Neural cell (in vitro differentiated cells): ENCODE measurements at regions not wholly inside any gene's neighbourhood (a gene's known extent, or its start where the extent isn't known, plus 50 kb on each side); places are given as distances from the start of the nearest gene placed in this dataset.

Experiments used
- H2AFZ ChIP-seq: fragments of 200-600, 300-800 bp; sonication (generic), shearing (Covaris generic); 2 replicates; pipeline ENCODE4 v1.6.0; 2014; ENCODE audit warnings: low read depth, mild to moderate bottlenecking, antibody characterized with exemption, low read length, moderate library complexity
- H3F3A ChIP-seq: fragments of 200-600 bp; shearing (Covaris generic); 2 replicates; pipeline ENCODE4 v1.6.1; 2016; ENCODE audit warnings: mild to moderate bottlenecking, moderate library complexity, mixed read lengths, antibody characterized with exemption, low read length; ENCODE audit not compliant: insufficient read depth, poor library complexity, severe bottlenecking
- H3K27ac ChIP-seq: fragments of 200-600, 300-800 bp; sonication (generic), shearing (Covaris generic); 2 replicates; pipeline ENCODE4 v1.5.1; 2014; ENCODE audit warnings: mild to moderate bottlenecking, low read length, moderate library complexity
- H3K27me3 ChIP-seq: fragments of 300-800, 200-600 bp; sonication (generic), shearing (Covaris generic); 2 replicates; pipeline ENCODE4 v1.6.0; 2014; ENCODE audit warnings: mild to moderate bottlenecking, low read depth, low read length, moderate library complexity; ENCODE audit not compliant: insufficient read depth
- H3K36me3 ChIP-seq: fragments of 300-800, 200-600 bp; sonication (generic), shearing (Covaris generic); 2 replicates; pipeline ENCODE4 v1.5.1; 2014; ENCODE audit warnings: mild to moderate bottlenecking, antibody characterized with exemption, low read length, moderate library complexity; ENCODE audit not compliant: insufficient read depth
- H3K4me2 ChIP-seq: fragments of 300-800, 200-600 bp; sonication (generic), shearing (Covaris generic); 2 replicates; pipeline ENCODE4 v1.6.0; 2014; ENCODE audit warnings: mild to moderate bottlenecking, low read length
- H3K4me3 ChIP-seq: fragments of 300-800, 200-600 bp; sonication (generic), shearing (Covaris generic); 2 replicates; pipeline ENCODE4 v1.5.1; 2014; ENCODE audit warnings: mild to moderate bottlenecking, low read length, moderate library complexity
- H3K79me2 ChIP-seq: fragments of 200-600 bp; shearing (Covaris generic); replicated peaks from 2 replicates; pipeline ENCODE4 v1.6.0; 2014; ENCODE audit warnings: mild to moderate bottlenecking, low read length, moderate library complexity; ENCODE audit not compliant: insufficient read depth
- H3K9ac ChIP-seq: fragments of 300-800, 200-600 bp; sonication (generic), shearing (Covaris generic); 2 replicates; pipeline ENCODE4 v1.6.1; 2016; ENCODE audit warnings: mild to moderate bottlenecking, low read length, mixed read lengths
- H3K9me2 ChIP-seq: fragments of 200-600 bp; shearing (Covaris generic); 2 replicates; pipeline ENCODE4 v1.6.1; 2016; ENCODE audit warnings: mild to moderate bottlenecking, low read length, mixed read lengths; ENCODE audit not compliant: insufficient read depth
- H3K9me3 ChIP-seq: fragments of 200-600, 300-800 bp; sonication (generic), shearing (Covaris generic); 2 replicates; pipeline ENCODE4 v1.6.1; 2016; ENCODE audit warnings: mild to moderate bottlenecking, mixed run types, low read length, moderate library complexity, mixed read lengths
- H4K20me1 ChIP-seq: fragments of 200-600 bp; shearing (Covaris generic); 2 replicates; pipeline ENCODE4 v1.6.1; 2016; ENCODE audit warnings: mild to moderate bottlenecking, mixed run types; ENCODE audit not compliant: insufficient read depth
- EP300 ChIP-seq: fragments of 450-650 bp; conservative IDR thresholded peaks from 2 replicates; pipeline ENCODE4 v1.6.1; 2014; ENCODE audit warnings: antibody characterized with exemption, mild to moderate bottlenecking, moderate library complexity; ENCODE audit not compliant: poor library complexity, severe bottlenecking
- EZH2 ChIP-seq: fragments of 200-600, 300-800 bp; shearing (Covaris generic), sonication (generic); IDR thresholded peaks from 2 replicates; pipeline ENCODE4 v1.6.1; 2014; ENCODE audit warnings: antibody characterized with exemption, low read length, borderline replicate concordance, mild to moderate bottlenecking; ENCODE audit not compliant: insufficient read depth, poor library complexity, severe bottlenecking
- MXI1 ChIP-seq: fragments of 450-650 bp; conservative IDR thresholded peaks from 2 replicates; pipeline ENCODE4 v1.6.1; 2014; ENCODE audit warnings: antibody characterized with exemption, mild to moderate bottlenecking; ENCODE audit not compliant: poor library complexity, severe bottlenecking
- POLR2AphosphoS5 ChIP-seq: IDR thresholded peaks from 2 replicates; pipeline ENCODE4 v1.6.1; 2012
- RAD21 ChIP-seq: fragments of 450-650 bp; conservative IDR thresholded peaks from 2 replicates; pipeline ENCODE4 v1.6.1; 2014; ENCODE audit warnings: antibody characterized with exemption, mild to moderate bottlenecking, moderate library complexity
- SMC3 ChIP-seq: fragments of 450-650 bp; conservative IDR thresholded peaks from 2 replicates; pipeline ENCODE4 v1.6.1; 2014; ENCODE audit warnings: antibody characterized with exemption, mild to moderate bottlenecking, moderate library complexity; ENCODE audit not compliant: poor library complexity
- TAF1 ChIP-seq: IDR thresholded peaks from 2 replicates; pipeline ENCODE4 v1.6.1; 2012; ENCODE audit warnings: low read depth
- TF ChIP-seq, protein P1 (sequence below): IDR thresholded peaks from 2 replicates; pipeline ENCODE4 v1.6.1; 2012; ENCODE audit warnings: borderline replicate concordance
- TF ChIP-seq, protein P2 (sequence below): fragments of 450-650 bp; IDR thresholded peaks from 2 replicates; pipeline ENCODE4 v1.5.1; 2014; ENCODE audit warnings: antibody characterized with exemption, mild to moderate bottlenecking, moderate library complexity; ENCODE audit not compliant: poor library complexity, severe bottlenecking

DNA sequence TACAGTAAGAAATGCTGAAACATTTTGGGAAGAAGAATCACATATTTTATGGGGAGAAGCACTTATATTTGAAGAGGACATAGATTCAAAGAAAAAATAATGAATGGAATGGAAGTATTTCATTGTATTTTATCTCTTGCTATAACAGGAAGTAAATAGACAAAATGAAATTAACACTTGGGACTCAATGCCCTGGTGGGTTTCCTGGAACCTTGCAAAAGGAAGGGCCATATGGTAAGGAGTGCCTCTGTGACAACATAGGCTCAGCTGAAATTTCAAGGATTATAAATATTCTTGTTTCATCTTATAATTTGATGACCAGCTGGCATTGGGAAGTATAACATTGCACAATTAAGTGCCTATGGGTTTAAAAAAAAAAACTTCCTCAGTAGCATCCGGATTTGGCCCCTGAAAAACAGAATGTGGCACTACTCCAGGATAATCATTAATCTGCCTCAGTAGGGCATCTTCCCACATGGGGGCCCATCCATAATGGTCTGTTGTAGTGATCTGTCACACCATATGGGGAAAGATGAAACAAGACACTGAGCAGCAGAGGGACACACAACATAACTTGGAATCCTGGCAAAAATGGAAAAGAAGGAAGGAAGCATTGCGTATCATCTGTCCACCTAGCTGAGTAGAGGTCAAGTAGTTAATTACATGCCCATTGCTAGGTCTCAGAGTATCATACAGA is 321.6 kb downstream of the NDFIP2 start:
- no peak overlapping the region for H3K4me3 ChIP-seq
- H3K9me3 ChIP-seq: no peaks in the 10 kb centered on the region
- no peaks in the 10 kb centered on the region for H4K20me1 ChIP-seq
- no peaks in the 10 kb centered on the region for H3K9me2 ChIP-seq
- H3K27me3 ChIP-seq: no peaks in the 10 kb centered on the region
- no peak overlapping the region for H3K27ac ChIP-seq
- H3K36me3 ChIP-seq: no peaks in the 10 kb centered on the region
- no peak overlapping the region for H2AFZ ChIP-seq
- no peaks in the 10 kb centered on the region for H3F3A ChIP-seq
- TF ChIP-seq, protein P1, sequence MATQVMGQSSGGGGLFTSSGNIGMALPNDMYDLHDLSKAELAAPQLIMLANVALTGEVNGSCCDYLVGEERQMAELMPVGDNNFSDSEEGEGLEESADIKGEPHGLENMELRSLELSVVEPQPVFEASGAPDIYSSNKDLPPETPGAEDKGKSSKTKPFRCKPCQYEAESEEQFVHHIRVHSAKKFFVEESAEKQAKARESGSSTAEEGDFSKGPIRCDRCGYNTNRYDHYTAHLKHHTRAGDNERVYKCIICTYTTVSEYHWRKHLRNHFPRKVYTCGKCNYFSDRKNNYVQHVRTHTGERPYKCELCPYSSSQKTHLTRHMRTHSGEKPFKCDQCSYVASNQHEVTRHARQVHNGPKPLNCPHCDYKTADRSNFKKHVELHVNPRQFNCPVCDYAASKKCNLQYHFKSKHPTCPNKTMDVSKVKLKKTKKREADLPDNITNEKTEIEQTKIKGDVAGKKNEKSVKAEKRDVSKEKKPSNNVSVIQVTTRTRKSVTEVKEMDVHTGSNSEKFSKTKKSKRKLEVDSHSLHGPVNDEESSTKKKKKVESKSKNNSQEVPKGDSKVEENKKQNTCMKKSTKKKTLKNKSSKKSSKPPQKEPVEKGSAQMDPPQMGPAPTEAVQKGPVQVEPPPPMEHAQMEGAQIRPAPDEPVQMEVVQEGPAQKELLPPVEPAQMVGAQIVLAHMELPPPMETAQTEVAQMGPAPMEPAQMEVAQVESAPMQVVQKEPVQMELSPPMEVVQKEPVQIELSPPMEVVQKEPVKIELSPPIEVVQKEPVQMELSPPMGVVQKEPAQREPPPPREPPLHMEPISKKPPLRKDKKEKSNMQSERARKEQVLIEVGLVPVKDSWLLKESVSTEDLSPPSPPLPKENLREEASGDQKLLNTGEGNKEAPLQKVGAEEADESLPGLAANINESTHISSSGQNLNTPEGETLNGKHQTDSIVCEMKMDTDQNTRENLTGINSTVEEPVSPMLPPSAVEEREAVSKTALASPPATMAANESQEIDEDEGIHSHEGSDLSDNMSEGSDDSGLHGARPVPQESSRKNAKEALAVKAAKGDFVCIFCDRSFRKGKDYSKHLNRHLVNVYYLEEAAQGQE: no peak
- TF ChIP-seq POLR2AphosphoS5: no peak
- no peak for TF ChIP-seq EZH2
- TF ChIP-seq SMC3: no peak
- TF ChIP-seq EP300: no peak
- TF ChIP-seq MXI1: no peak
- no peak for TF ChIP-seq TAF1
- no peak for TF ChIP-seq RAD21
- TF ChIP-seq, protein P2, sequence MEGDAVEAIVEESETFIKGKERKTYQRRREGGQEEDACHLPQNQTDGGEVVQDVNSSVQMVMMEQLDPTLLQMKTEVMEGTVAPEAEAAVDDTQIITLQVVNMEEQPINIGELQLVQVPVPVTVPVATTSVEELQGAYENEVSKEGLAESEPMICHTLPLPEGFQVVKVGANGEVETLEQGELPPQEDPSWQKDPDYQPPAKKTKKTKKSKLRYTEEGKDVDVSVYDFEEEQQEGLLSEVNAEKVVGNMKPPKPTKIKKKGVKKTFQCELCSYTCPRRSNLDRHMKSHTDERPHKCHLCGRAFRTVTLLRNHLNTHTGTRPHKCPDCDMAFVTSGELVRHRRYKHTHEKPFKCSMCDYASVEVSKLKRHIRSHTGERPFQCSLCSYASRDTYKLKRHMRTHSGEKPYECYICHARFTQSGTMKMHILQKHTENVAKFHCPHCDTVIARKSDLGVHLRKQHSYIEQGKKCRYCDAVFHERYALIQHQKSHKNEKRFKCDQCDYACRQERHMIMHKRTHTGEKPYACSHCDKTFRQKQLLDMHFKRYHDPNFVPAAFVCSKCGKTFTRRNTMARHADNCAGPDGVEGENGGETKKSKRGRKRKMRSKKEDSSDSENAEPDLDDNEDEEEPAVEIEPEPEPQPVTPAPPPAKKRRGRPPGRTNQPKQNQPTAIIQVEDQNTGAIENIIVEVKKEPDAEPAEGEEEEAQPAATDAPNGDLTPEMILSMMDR: no peak
- H3K9ac ChIP-seq: no peak overlapping the region
- H3K4me2 ChIP-seq: no peak overlapping the region
- H3K79me2 ChIP-seq: no peaks in the 10 kb centered on the region

DNA sequence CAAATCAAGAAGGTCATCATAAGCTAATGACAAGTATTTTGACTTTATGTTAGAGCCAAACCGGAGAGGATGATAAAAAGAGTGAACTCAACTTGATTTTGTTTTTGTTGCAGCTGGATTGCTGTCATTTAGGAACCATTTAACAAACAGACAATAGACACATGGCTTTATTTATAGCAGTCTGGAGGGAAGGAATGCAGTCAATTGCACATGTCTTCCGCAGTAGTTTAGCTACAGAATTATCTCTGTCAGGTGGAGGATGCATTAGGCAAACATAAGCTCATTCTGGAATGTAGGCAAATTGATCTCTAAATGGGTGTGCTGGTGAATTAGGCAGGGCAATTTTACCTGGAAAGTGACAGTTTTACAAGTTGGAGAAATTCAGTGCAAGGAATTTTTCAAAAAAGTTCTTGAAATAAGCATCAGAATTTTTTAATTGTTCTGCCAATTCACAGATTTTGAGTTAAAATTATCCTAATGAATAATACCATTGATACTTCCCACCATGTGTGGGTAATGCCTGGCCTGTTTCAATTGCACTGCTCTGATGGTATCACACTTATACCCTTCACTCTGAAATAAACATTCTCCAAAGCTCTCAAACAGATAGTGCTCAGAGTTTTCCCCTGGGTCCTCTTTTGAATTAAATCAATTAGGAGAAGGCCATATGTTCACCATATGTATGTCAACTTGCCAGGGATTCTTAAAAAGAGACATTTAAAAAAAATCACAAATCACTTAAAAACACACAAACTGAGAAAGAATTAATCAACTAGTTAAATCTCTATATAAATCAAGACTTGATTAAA is 318.3 kb downstream of the NDFIP2 start:
- TF ChIP-seq RAD21 (no peak), SMC3 (no peak), EP300 (peak; percentile 15), MXI1 (peak; percentile 35), EZH2 (no peak)
- no peaks in the 10 kb centered on the region for H3K9me2 ChIP-seq
- H4K20me1 ChIP-seq: no peaks in the 10 kb centered on the region
- no peaks in the 10 kb centered on the region for H3K36me3 ChIP-seq
- no peaks in the 10 kb centered on the region for H3K9me3 ChIP-seq
- no peaks in the 10 kb centered on the region for H3K79me2 ChIP-seq
- no peak overlapping the region for H3K9ac ChIP-seq
- no peak overlapping the region for H3K27ac ChIP-seq
- H3K4me2 ChIP-seq: no peak overlapping the region
- H3K4me3 ChIP-seq: no peak overlapping the region
- H3F3A ChIP-seq: no peaks in the 10 kb centered on the region
- no peak overlapping the region for H2AFZ ChIP-seq
- H3K27me3 ChIP-seq: no peaks in the 10 kb centered on the region
